Activated T-helper 1 cell treated with anti-CD3 and anti-CD28 coated beads, Interleukin-12 subunit alpha, Interleukin-12 subunit beta, Interleukin-2, Interleukin-4 antibody, amounts not matched to agents 30 ng/mL and 10 ng/mL and 1 ng/mL, durations not matched to agents 14 hours and 24 hours and 36 hours (primary cell): ENCODE measurements at regions not wholly inside any gene's neighbourhood (a gene's known extent, or its start where the extent isn't known, plus 50 kb on each side); places are given as distances from the start of the nearest gene placed in this dataset.
"Not testable (repeated sequence)": the region's sequence is repeated elsewhere in the genome, so short reads cannot be mapped to it uniquely, and the experiment has no call there.

Experiments
- DNase-seq: peaks from one replicate; pipeline ENCODE4 v3.0.0; 2021; ENCODE audit warnings: low spot score
- H3K27ac Mint-ChIP-seq: one replicate; pipeline ENCODE4 v1.8.0; 2021; ENCODE audit warnings: mild to moderate bottlenecking, mixed read lengths
- H3K27me3 Mint-ChIP-seq: one replicate; pipeline ENCODE4 v1.8.0; 2022; ENCODE audit warnings: mild to moderate bottlenecking, moderate library complexity, mixed read lengths; ENCODE audit not compliant: insufficient read depth
- H3K36me3 Mint-ChIP-seq: one replicate; pipeline ENCODE4 v1.8.0; 2021; ENCODE audit warnings: low read depth, mixed read lengths
- H3K4me1 Mint-ChIP-seq: one replicate; pipeline ENCODE4 v1.8.0; 2021; ENCODE audit warnings: low read depth, mixed read lengths
- H3K4me3 Mint-ChIP-seq: one replicate; pipeline ENCODE4 v1.8.0; 2021; ENCODE audit warnings: mild to moderate bottlenecking, moderate library complexity, mixed read lengths
- H3K9me3 Mint-ChIP-seq: one replicate; pipeline ENCODE4 v1.8.0; 2021; ENCODE audit warnings: mixed read lengths
- intact Hi-C: fragments of 100-400 bp; cut with micrococcal nuclease; formaldehyde crosslinking; loops from one replicate; pipeline ENCODE4 v1.15.1; 2024

- H3K36me3 Mint-ChIP-seq, H3K4me3 Mint-ChIP-seq, H3K27me3 Mint-ChIP-seq, DNase-seq: not testable (repeated sequence)
- Mint-ChIP-seq H3K4me1 (peaks cover 51% of the 10 kb centered on the region), H3K9me3 (peaks cover 59% of the 10 kb centered on the region), H3K27ac (peak overlapping the region; percentile 62)
- intact Hi-C loops = loop anchor here (5.0 kb wide), 1 partner anchor 978 kb away; no protein-coding TSS in a partner anchor
Measured at GRCh38 chr20:29308956-29309355, 1948.5 kb upstream of the DEFB115 start.

- not testable (repeated sequence) for DNase-seq, H3K36me3 Mint-ChIP-seq, H3K27me3 Mint-ChIP-seq, H3K4me3 Mint-ChIP-seq
- H3K27ac Mint-ChIP-seq = peak overlapping the region; percentile 62
- peaks cover 49% of the 10 kb centered on the region for H3K4me1 Mint-ChIP-seq
- peaks cover 60% of the 10 kb centered on the region for H3K9me3 Mint-ChIP-seq
- intact Hi-C loops = loop anchor here (5.0 kb wide), 1 partner anchor 978 kb away; no protein-coding TSS in a partner anchor
Measured at GRCh38 chr20:29309481-29309880, 1948.0 kb upstream of the DEFB115 start.

- DNase-seq, intact Hi-C loops, H3K36me3 Mint-ChIP-seq, H3K27ac Mint-ChIP-seq, H3K4me3 Mint-ChIP-seq, H3K27me3 Mint-ChIP-seq: not testable (repeated sequence)
- H3K9me3 Mint-ChIP-seq = peaks cover 50% of the 10 kb centered on the region
- peaks cover 34% of the 10 kb centered on the region for H3K4me1 Mint-ChIP-seq
Measured at GRCh38 chr20:29311046-29311445, 1946.4 kb upstream of the DEFB115 start.

GRCh38 chr20:29312679-29313078, 1944.8 kb upstream of the DEFB115 start:
- H3K27ac Mint-ChIP-seq, intact Hi-C loops, H3K4me3 Mint-ChIP-seq, DNase-seq, H3K36me3 Mint-ChIP-seq, H3K27me3 Mint-ChIP-seq: not testable (repeated sequence)
- H3K4me1 Mint-ChIP-seq = peaks cover 24% of the 10 kb centered on the region
- peaks cover 46% of the 10 kb centered on the region for H3K9me3 Mint-ChIP-seq

- peaks cover 15% of the 10 kb centered on the region for H3K4me1 Mint-ChIP-seq
- DNase-seq = no peak
- intact Hi-C loops = no loop called here
- no peak overlapping the region for H3K4me3 Mint-ChIP-seq
- no peak overlapping the region for H3K27ac Mint-ChIP-seq
- H3K27me3 Mint-ChIP-seq = peaks cover 1% of the 10 kb centered on the region
- peaks cover 44% of the 10 kb centered on the region for H3K9me3 Mint-ChIP-seq
- no peaks in the 10 kb centered on the region for H3K36me3 Mint-ChIP-seq
Measured at GRCh38 chr20:29313481-29313880, 1944.0 kb upstream of the DEFB115 start.

GRCh38 chr20:29314294-29314693, 1943.2 kb upstream of the DEFB115 start:
- Mint-ChIP-seq H3K36me3 (no peaks in the 10 kb centered on the region), H3K27ac (no peak overlapping the region), H3K4me3 (no peak overlapping the region), H3K4me1 (peaks cover 7% of the 10 kb centered on the region), H3K27me3 (peaks cover 1% of the 10 kb centered on the region), H3K9me3 (peaks cover 40% of the 10 kb centered on the region)
- intact Hi-C loops = no loop called here
- DNase-seq = no peak

- Mint-ChIP-seq H3K36me3 (peaks cover 3% of the 10 kb centered on the region), H3K4me1 (peaks cover 9% of the 10 kb centered on the region), H3K9me3 (peaks cover 25% of the 10 kb centered on the region), H3K27ac (no peak overlapping the region), H3K4me3 (no peak overlapping the region), H3K27me3 (peaks cover 15% of the 10 kb centered on the region)
- no peak for DNase-seq
- intact Hi-C loops = no loop called here
Measured at GRCh38 chr20:29318871-29319461, 1938.5 kb upstream of the DEFB115 start.

- peaks cover 3% of the 10 kb centered on the region for H3K36me3 Mint-ChIP-seq
- H3K9me3 Mint-ChIP-seq = peaks cover 18% of the 10 kb centered on the region
- H3K27me3 Mint-ChIP-seq = peaks cover 16% of the 10 kb centered on the region
- peak overlapping the region; percentile 30 for H3K4me3 Mint-ChIP-seq
- intact Hi-C loops = no loop called here
- peaks cover 9% of the 10 kb centered on the region for H3K4me1 Mint-ChIP-seq
- no peak overlapping the region for H3K27ac Mint-ChIP-seq
- DNase-seq = no peak
Measured at GRCh38 chr20:29319725-29320124, 1937.7 kb upstream of the DEFB115 start.

- H3K9me3 Mint-ChIP-seq = peaks cover 18% of the 10 kb centered on the region
- H3K4me3 Mint-ChIP-seq = peak overlapping the region; percentile 30
- intact Hi-C loops, DNase-seq, H3K36me3 Mint-ChIP-seq, H3K27ac Mint-ChIP-seq: not testable (repeated sequence)
- H3K27me3 Mint-ChIP-seq = peaks cover 16% of the 10 kb centered on the region
- peaks cover 12% of the 10 kb centered on the region for H3K4me1 Mint-ChIP-seq
Measured at GRCh38 chr20:29320216-29320949, 1937.1 kb upstream of the DEFB115 start.

- not testable (repeated sequence) for H3K36me3 Mint-ChIP-seq, DNase-seq, H3K4me3 Mint-ChIP-seq, H3K27ac Mint-ChIP-seq
- H3K27me3 Mint-ChIP-seq = peaks cover 16% of the 10 kb centered on the region
- H3K9me3 Mint-ChIP-seq = peaks cover 11% of the 10 kb centered on the region
- H3K4me1 Mint-ChIP-seq = peaks cover 17% of the 10 kb centered on the region
- intact Hi-C loops = loop anchor here (2.0 kb wide), 1 partner anchor 17 kb away; no protein-coding TSS in a partner anchor
Measured at GRCh38 chr20:29323631-29324515, 1933.6 kb upstream of the DEFB115 start.

GRCh38 chr20:29324516-29325303, 1932.8 kb upstream of the DEFB115 start:
- not testable (repeated sequence) for DNase-seq, H3K27ac Mint-ChIP-seq, H3K4me3 Mint-ChIP-seq, H3K36me3 Mint-ChIP-seq
- peaks cover 14% of the 10 kb centered on the region for H3K27me3 Mint-ChIP-seq
- peaks cover 13% of the 10 kb centered on the region for H3K9me3 Mint-ChIP-seq
- intact Hi-C loops = loop anchor here (2.0 to 5.0 kb wide), 2 partner anchors 18 to 838 kb away; no protein-coding TSS in a partner anchor
- peaks cover 17% of the 10 kb centered on the region for H3K4me1 Mint-ChIP-seq

- peaks cover 6% of the 10 kb centered on the region for H3K36me3 Mint-ChIP-seq
- peaks cover 18% of the 10 kb centered on the region for H3K9me3 Mint-ChIP-seq
- intact Hi-C loops = loop anchor here (2.0 to 5.0 kb wide), 2 partner anchors 18 to 837 kb away; no protein-coding TSS in a partner anchor
- DNase-seq = no peak
- peaks cover 17% of the 10 kb centered on the region for H3K4me1 Mint-ChIP-seq
- no peak overlapping the region for H3K27ac Mint-ChIP-seq
- peaks cover 8% of the 10 kb centered on the region for H3K27me3 Mint-ChIP-seq
- peak overlapping the region; percentile 30 for H3K4me3 Mint-ChIP-seq
Measured at GRCh38 chr20:29325304-29325640, 1932.2 kb upstream of the DEFB115 start.
